CD4-positive, alpha-beta T cell (primary cell): ENCODE measurements at regions not wholly inside any gene's neighbourhood (a gene's known extent, or its start where the extent isn't known, plus 50 kb on each side); places are given as distances from the start of the nearest gene placed in this dataset.

ENCODE experiments used
- ATAC-seq: fragments of 200-7000 bp; cut with Tn5 transposase; one replicate; pipeline ENCODE4 v1.10.0; 2022; ENCODE audit warnings: mild to moderate bottlenecking; ENCODE audit not compliant: poor library complexity
- CTCF ChIA-PET: fragments of 350-600 bp; sonication (Branson Sonifier 250); formaldehyde crosslinking; loops from one replicate; lab custom pipeline; 2021; ENCODE audit warnings: antibody characterized with exemption, inconsistent platforms; lab: Charles Lee
- POLR2A ChIA-PET: fragments of 350-600 bp; sonication (Branson Sonifier 250); formaldehyde crosslinking; loops from one replicate; lab custom pipeline; 2021; ENCODE audit warnings: antibody characterized with exemption, inconsistent platforms; lab: Charles Lee
- DNase-seq, 14 experiments: peaks; one replicate each; pipeline ENCODE4 v3.0.0-alpha.2; 2013 to 2020; ENCODE audit warnings: mixed read lengths in 2 of 14
- H3K27ac ChIP-seq, 2 donors: one replicate each; pipeline versions ENCODE4 v1.5.1 to v1.7.0; 2013; ENCODE audit warnings: low read length in 2 of 2, low read depth in 1 of 2, mild to moderate bottlenecking in 1 of 2
- H3K27me3 ChIP-seq, 2 experiments: 1 replicate in 1 of 2; 2 replicates in 1 of 2; pipeline versions ENCODE4 v1.6.1 to v1.7.0; 2013; ENCODE audit warnings: low read length in 2 of 2, control low read depth in 1 of 2, mild to moderate bottlenecking in 1 of 2, moderate library complexity in 1 of 2; ENCODE audit not compliant: insufficient read depth in 2 of 2, control insufficient read depth in 1 of 2
- H3K36me3 ChIP-seq: one replicate; pipeline ENCODE4 v1.6.1; 2013; ENCODE audit warnings: low read length, control low read depth; ENCODE audit not compliant: insufficient read depth
- H3K4me1 ChIP-seq: one replicate; pipeline ENCODE4 v1.6.1; 2013; ENCODE audit warnings: low read length, control low read depth; ENCODE audit not compliant: insufficient read depth
- H3K4me3 ChIP-seq: one replicate; pipeline ENCODE4 v1.5.1; 2013; ENCODE audit warnings: mild to moderate bottlenecking, low read length, moderate library complexity
- H3K9me3 ChIP-seq, 2 experiments: 1 replicate in 1 of 2; 2 replicates in 1 of 2; pipeline versions ENCODE4 v1.6.1 to v1.7.0; 2013; ENCODE audit warnings: low read length in 2 of 2, mild to moderate bottlenecking in 2 of 2, control low read depth in 1 of 2, moderate library complexity in 1 of 2; ENCODE audit not compliant: control insufficient read depth in 1 of 2, insufficient read depth in 1 of 2
- H3K27ac Mint-ChIP-seq: one replicate; pipeline ENCODE4 v1.8.0; 2020; ENCODE audit warnings: mixed read lengths
- H3K27me3 Mint-ChIP-seq: one replicate; pipeline ENCODE4 v1.8.0; 2021; ENCODE audit warnings: mixed read lengths
- H3K36me3 Mint-ChIP-seq: one replicate; pipeline ENCODE4 v1.8.0; 2021; ENCODE audit warnings: low read depth, mixed read lengths
- H3K4me1 Mint-ChIP-seq: one replicate; pipeline ENCODE4 v1.8.0; 2021; ENCODE audit warnings: low read depth, mixed read lengths
- H3K4me3 Mint-ChIP-seq: one replicate; pipeline ENCODE4 v1.8.0; 2020; ENCODE audit warnings: mild to moderate bottlenecking, mixed read lengths
- H3K9me3 Mint-ChIP-seq: one replicate; pipeline ENCODE4 v1.8.0; 2020; ENCODE audit warnings: mixed read lengths
- CTCF ChIP-seq: fragments of 200-600 bp; IDR thresholded peaks from one replicate; pipeline ENCODE4 v1.8.0; 2022; ENCODE audit warnings: antibody characterized with exemption, mild to moderate bottlenecking
- intact Hi-C, 2 experiments: fragments of 100-400 bp; cut with DNase I in 1 of 2; cut with micrococcal nuclease in 1 of 2; formaldehyde crosslinking; loops; one replicate each; pipeline versions ENCODE4 v1.15.1 to v1.9.0; 2023 to 2025; cut with DNase I, micrococcal nuclease

GRCh38 chr18:40687399-40687798 lies 1267.6 kb upstream of the PIK3C3 start:
- DNase-seq, result no peak
- ChIA-PET CTCF (no interaction called here), POLR2A (no interaction called here)
- no peak for TF ChIP-seq CTCF
- Mint-ChIP-seq H3K27ac (no peak overlapping the region), H3K4me1 (no peaks in the 10 kb centered on the region), H3K9me3 (peaks cover 5% of the 10 kb centered on the region), H3K36me3 (no peaks in the 10 kb centered on the region), H3K4me3 (no peak overlapping the region), H3K27me3 (no peaks in the 10 kb centered on the region)
- Histone ChIP-seq H3K36me3 (no peaks in the 10 kb centered on the region), H3K9me3 (no peaks in the 10 kb centered on the region), H3K4me1 (no peaks in the 10 kb centered on the region), H3K27ac (no peak overlapping the region), H3K27me3 (no peaks in the 10 kb centered on the region), H3K4me3 (no peak overlapping the region)
- intact Hi-C loops, result loop anchor here (1.0 kb wide), 2 partner anchors 8 to 9 kb away; no protein-coding TSS in a partner anchor
- ATAC-seq, result no peak

GRCh38 chr18:40686836-40687235 lies 1268.2 kb upstream of the PIK3C3 start:
- no peak overlapping the region for H3K4me3 Mint-ChIP-seq
- no peak for ATAC-seq
- Histone ChIP-seq H3K9me3 (no peaks in the 10 kb centered on the region), H3K27ac (no peak overlapping the region), H3K4me3 (no peak overlapping the region), H3K36me3 (no peaks in the 10 kb centered on the region), H3K4me1 (no peaks in the 10 kb centered on the region), H3K27me3 (no peaks in the 10 kb centered on the region)
- peaks cover 5% of the 10 kb centered on the region for H3K9me3 Mint-ChIP-seq
- no peaks in the 10 kb centered on the region for H3K27me3 Mint-ChIP-seq
- no peaks in the 10 kb centered on the region for H3K4me1 Mint-ChIP-seq
- intact Hi-C loops, result loop anchor here (1.0 kb wide), 2 partner anchors 8 to 9 kb away; no protein-coding TSS in a partner anchor
- CTCF ChIA-PET, result no interaction called here
- H3K36me3 Mint-ChIP-seq, result no peaks in the 10 kb centered on the region
- no peak for TF ChIP-seq CTCF
- H3K27ac Mint-ChIP-seq, result no peak overlapping the region
- POLR2A ChIA-PET, result no interaction called here
- no peak for DNase-seq

GRCh38 chr18:40685219-40685618 lies 1269.8 kb upstream of the PIK3C3 start:
- no peaks in the 10 kb centered on the region for H3K36me3 ChIP-seq
- Mint-ChIP-seq H3K36me3 (no peaks in the 10 kb centered on the region), H3K9me3 (peaks cover 7% of the 10 kb centered on the region), H3K27ac (no peak overlapping the region), H3K4me1 (no peaks in the 10 kb centered on the region), H3K4me3 (no peak overlapping the region), H3K27me3 (no peaks in the 10 kb centered on the region)
- ChIA-PET POLR2A (no interaction called here), CTCF (no interaction called here)
- no peaks in the 10 kb centered on the region for H3K9me3 ChIP-seq
- no peak for ATAC-seq
- TF ChIP-seq CTCF, result no peak
- H3K27ac ChIP-seq, result no peak overlapping the region
- no peaks in the 10 kb centered on the region for H3K27me3 ChIP-seq
- no peaks in the 10 kb centered on the region for H3K4me1 ChIP-seq
- intact Hi-C loops, result no loop called here
- no peak overlapping the region for H3K4me3 ChIP-seq
- DNase-seq, result no peak
